ENCODE measurements at regions not wholly inside any gene's neighbourhood (a gene's known extent, or its start where the extent isn't known, plus 50 kb on each side); places are given as distances from the start of the nearest gene placed in this dataset.

- TF ChIP-seq EP300 (IDR thresholded peaks at IDR 0.05) (no peak), POLR2A (IDR thresholded peaks at IDR 0.05) (no peak), POLR2AphosphoS5 (IDR thresholded peaks at IDR 0.05) (no peak)
- TF ChIP-seq, protein P1, sequence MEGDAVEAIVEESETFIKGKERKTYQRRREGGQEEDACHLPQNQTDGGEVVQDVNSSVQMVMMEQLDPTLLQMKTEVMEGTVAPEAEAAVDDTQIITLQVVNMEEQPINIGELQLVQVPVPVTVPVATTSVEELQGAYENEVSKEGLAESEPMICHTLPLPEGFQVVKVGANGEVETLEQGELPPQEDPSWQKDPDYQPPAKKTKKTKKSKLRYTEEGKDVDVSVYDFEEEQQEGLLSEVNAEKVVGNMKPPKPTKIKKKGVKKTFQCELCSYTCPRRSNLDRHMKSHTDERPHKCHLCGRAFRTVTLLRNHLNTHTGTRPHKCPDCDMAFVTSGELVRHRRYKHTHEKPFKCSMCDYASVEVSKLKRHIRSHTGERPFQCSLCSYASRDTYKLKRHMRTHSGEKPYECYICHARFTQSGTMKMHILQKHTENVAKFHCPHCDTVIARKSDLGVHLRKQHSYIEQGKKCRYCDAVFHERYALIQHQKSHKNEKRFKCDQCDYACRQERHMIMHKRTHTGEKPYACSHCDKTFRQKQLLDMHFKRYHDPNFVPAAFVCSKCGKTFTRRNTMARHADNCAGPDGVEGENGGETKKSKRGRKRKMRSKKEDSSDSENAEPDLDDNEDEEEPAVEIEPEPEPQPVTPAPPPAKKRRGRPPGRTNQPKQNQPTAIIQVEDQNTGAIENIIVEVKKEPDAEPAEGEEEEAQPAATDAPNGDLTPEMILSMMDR (IDR thresholded peaks at IDR 0.05) = no peak
These were observed 132.9 kb downstream of the PRDM13 start for GRCh38 chr6:99739526-99739925.

Measured in suprapubic skin (tissue), 4 donors.